ENCODE measurements at regions not wholly inside any gene's neighbourhood (a gene's known extent, or its start where the extent isn't known, plus 50 kb on each side); places are given as distances from the start of the nearest gene placed in this dataset.

DNA sequence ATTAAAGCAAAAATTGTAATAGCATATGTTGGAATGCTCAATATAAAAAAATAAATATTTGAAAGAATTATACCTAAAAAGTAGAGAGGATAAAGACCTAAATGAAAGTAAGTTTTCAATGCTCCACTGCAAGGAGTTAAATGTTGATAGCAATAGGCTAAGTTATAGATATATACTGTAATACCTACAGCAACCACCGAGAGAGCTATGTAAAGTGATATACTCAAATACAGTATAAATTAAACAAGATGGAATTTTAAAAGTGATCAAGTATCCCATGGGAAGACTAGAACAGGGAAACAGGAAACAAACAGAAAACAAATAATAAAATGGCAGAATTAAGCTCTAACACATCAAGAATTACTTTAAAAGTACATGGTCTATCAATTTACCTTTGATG, 73.9 kb downstream of the CASP3 start:
- Histone ChIP-seq H4K91ac (ENCODE audit: low read depth, low read length) (no peak overlapping the region), H2BK12ac (ENCODE audit: low read length) (no peak overlapping the region), H3K4ac (ENCODE audit: low read depth, low read length) (no peak overlapping the region), H3K14ac (ENCODE audit: low read length) (no peak overlapping the region), H3K36me3 (ENCODE audit: control insufficient read depth in 1 of 2, insufficient read depth in 2 of 2, low read length in 2 of 2) (no peaks in the 10 kb centered on the region), H3K4me2 (ENCODE audit: low read length) (no peak overlapping the region), H3K27me3 (ENCODE audit: insufficient read depth, low read length) (no peaks in the 10 kb centered on the region), H3K9me3 (ENCODE audit: insufficient read depth, low read depth, low read length) (no peaks in the 10 kb centered on the region), H2AK5ac (ENCODE audit: low read length) (no peak overlapping the region), H3K9ac (ENCODE audit: low read length) (no peak overlapping the region), H3K18ac (ENCODE audit: low read length) (no peak overlapping the region), H3K79me1 (ENCODE audit: low read length) (no peaks in the 10 kb centered on the region), H2BK5ac (ENCODE audit: low read depth, low read length, poor library complexity) (no peak overlapping the region), H3K79me2 (ENCODE audit: control insufficient read depth, insufficient read depth, low read length, poor library complexity) (no peaks in the 10 kb centered on the region), H3K4me3 (ENCODE audit: low read depth, low read length) (no peak overlapping the region), H4K12ac (ENCODE audit: low read depth, low read length) (no peak overlapping the region), H3K27ac (ENCODE audit: low read depth, low read length) (no peak overlapping the region), H2BK120ac (ENCODE audit: insufficient read depth, low read length, poor library complexity) (no peak overlapping the region), H4K8ac (ENCODE audit: low read depth, low read length) (no peak overlapping the region), H3K4me1 (ENCODE audit: control insufficient read depth in 1 of 2, insufficient read depth in 2 of 2, low read length in 2 of 2) (no peaks in the 10 kb centered on the region), H3K23ac (ENCODE audit: low read length) (no peak overlapping the region), H2AFZ (ENCODE audit: insufficient read depth, low read length, poor library complexity) (no peak overlapping the region)
- no peak for DNase-seq
- no CpG with 5 or more reads among the region's 1 CpG for WGBS (ENCODE audit: extremely low coverage, insufficient coverage, insufficient read length)

DNA sequence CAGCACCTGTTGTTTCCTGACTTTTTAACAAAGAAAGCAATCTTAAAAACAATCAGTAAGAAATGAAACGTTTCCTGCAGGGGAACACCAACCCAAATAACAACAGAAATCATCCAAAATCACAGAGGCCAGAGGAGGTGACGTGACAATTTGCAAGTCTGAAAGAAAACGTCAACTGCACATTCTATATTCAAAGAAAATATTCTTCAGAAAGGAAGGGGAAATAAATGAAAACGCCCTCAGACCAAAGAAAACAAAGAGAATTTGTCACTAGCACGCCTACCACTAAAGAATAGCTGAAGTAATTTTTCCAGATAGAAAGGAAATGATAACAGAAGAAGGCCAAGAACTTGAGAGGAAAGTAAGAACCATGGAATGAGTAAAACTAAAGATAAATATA, 74.4 kb downstream of the CASP3 start:
- DNase-seq = no peak
- no peak overlapping the region for H4K91ac ChIP-seq (ENCODE audit: low read depth, low read length)

DNA sequence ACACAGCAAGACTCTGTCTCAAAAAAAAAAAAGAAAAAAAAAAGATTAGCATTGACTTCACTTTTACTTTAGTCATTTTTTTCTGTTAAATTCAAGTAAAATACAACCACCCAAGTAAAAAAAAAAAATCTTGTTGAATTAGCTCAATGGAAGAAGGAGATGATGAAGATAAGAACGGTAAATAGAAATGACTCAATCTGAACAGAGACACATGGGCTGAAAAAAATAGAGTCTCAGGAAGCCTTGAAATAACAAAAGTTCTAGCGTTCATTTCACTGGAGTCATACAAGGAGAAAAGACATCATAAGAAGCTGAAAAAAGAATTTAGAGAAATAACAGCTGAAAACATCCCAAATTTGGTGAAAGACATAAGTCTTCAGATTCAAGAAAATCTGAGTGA, 75.5 kb downstream of the CASP3 start:
- Histone ChIP-seq H3K79me2 (ENCODE audit: control insufficient read depth, insufficient read depth, low read length, poor library complexity) (no peaks in the 10 kb centered on the region), H3K79me1 (ENCODE audit: low read length) (no peaks in the 10 kb centered on the region), H3K4me3 (ENCODE audit: low read depth, low read length) (no peak overlapping the region), H3K4me2 (ENCODE audit: low read length) (no peak overlapping the region), H3K14ac (ENCODE audit: low read length) (no peak overlapping the region), H3K9ac (ENCODE audit: low read length) (no peak overlapping the region), H2BK120ac (ENCODE audit: insufficient read depth, low read length, poor library complexity) (no peak overlapping the region), H2AFZ (ENCODE audit: insufficient read depth, low read length, poor library complexity) (no peak overlapping the region), H3K4me1 (ENCODE audit: control insufficient read depth in 1 of 2, insufficient read depth in 2 of 2, low read length in 2 of 2) (no peaks in the 10 kb centered on the region), H4K8ac (ENCODE audit: low read depth, low read length) (no peak overlapping the region), H3K27ac (ENCODE audit: low read depth, low read length) (no peak overlapping the region), H3K23ac (ENCODE audit: low read length) (no peak overlapping the region), H2AK5ac (ENCODE audit: low read length) (no peak overlapping the region), H2BK5ac (ENCODE audit: low read depth, low read length, poor library complexity) (no peak overlapping the region), H4K91ac (ENCODE audit: low read depth, low read length) (no peak overlapping the region), H4K12ac (ENCODE audit: low read depth, low read length) (no peak overlapping the region), H3K18ac (ENCODE audit: low read length) (no peak overlapping the region), H3K4ac (ENCODE audit: low read depth, low read length) (no peak overlapping the region), H3K36me3 (ENCODE audit: control insufficient read depth in 1 of 2, insufficient read depth in 2 of 2, low read length in 2 of 2) (no peaks in the 10 kb centered on the region), H3K9me3 (ENCODE audit: insufficient read depth, low read depth, low read length) (no peaks in the 10 kb centered on the region), H2BK12ac (ENCODE audit: low read length) (no peak overlapping the region), H3K27me3 (ENCODE audit: insufficient read depth, low read length) (no peaks in the 10 kb centered on the region)
- WGBS (ENCODE audit: extremely low coverage, insufficient coverage, insufficient read length) = no CpG with 5 or more reads among the region's 2 CpGs
- DNase-seq = no peak

More for the DNA sequence above, 74.4 kb downstream of the CASP3 start:
- Histone ChIP-seq H2AFZ (ENCODE audit: insufficient read depth, low read length, poor library complexity) (no peak overlapping the region), H2BK5ac (ENCODE audit: low read depth, low read length, poor library complexity) (no peak overlapping the region), H2AK5ac (ENCODE audit: low read length) (no peak overlapping the region), H3K27me3 (ENCODE audit: insufficient read depth, low read length) (no peaks in the 10 kb centered on the region), H2BK12ac (ENCODE audit: low read length) (no peak overlapping the region), H4K12ac (ENCODE audit: low read depth, low read length) (no peak overlapping the region), H3K4me3 (ENCODE audit: low read depth, low read length) (no peak overlapping the region), H3K79me2 (ENCODE audit: control insufficient read depth, insufficient read depth, low read length, poor library complexity) (no peaks in the 10 kb centered on the region), H3K14ac (ENCODE audit: low read length) (no peak overlapping the region), H3K4me2 (ENCODE audit: low read length) (no peak overlapping the region), H2BK120ac (ENCODE audit: insufficient read depth, low read length, poor library complexity) (no peak overlapping the region), H3K23ac (ENCODE audit: low read length) (no peak overlapping the region), H3K27ac (ENCODE audit: low read depth, low read length) (no peak overlapping the region), H3K9ac (ENCODE audit: low read length) (no peak overlapping the region), H3K4ac (ENCODE audit: low read depth, low read length) (no peak overlapping the region), H3K36me3 (ENCODE audit: control insufficient read depth in 1 of 2, insufficient read depth in 2 of 2, low read length in 2 of 2) (no peaks in the 10 kb centered on the region), H3K79me1 (ENCODE audit: low read length) (no peaks in the 10 kb centered on the region), H3K4me1 (ENCODE audit: control insufficient read depth in 1 of 2, insufficient read depth in 2 of 2, low read length in 2 of 2) (no peaks in the 10 kb centered on the region), H3K9me3 (ENCODE audit: insufficient read depth, low read depth, low read length) (no peaks in the 10 kb centered on the region), H4K8ac (ENCODE audit: low read depth, low read length) (no peak overlapping the region), H3K18ac (ENCODE audit: low read length) (no peak overlapping the region)
- no CpG with 5 or more reads among the region's 5 CpGs for WGBS (ENCODE audit: extremely low coverage, insufficient coverage, insufficient read length)

DNA sequence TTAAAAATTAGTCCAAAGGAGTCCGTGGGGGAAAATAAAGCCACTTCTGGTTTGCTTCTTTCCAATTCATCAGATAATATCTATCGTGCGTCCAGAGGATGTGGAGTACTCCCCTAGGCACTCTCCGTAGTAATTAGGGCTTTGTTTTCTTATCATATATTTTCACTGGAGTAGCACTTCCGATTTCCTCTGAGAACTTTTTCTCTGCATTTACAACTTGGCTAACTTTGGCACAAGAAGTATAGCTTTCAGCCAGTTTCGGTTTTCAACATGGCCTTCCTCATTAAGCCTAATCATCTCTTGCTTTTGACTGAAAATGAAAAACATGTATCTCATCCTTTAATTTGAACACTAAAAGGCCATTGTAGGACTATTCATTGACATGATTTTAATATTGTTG, 80.5 kb downstream of the CASP3 start:
- Histone ChIP-seq H3K9me3 (ENCODE audit: insufficient read depth, low read depth, low read length) (no peaks in the 10 kb centered on the region), H3K79me1 (ENCODE audit: low read length) (no peaks in the 10 kb centered on the region), H3K9ac (ENCODE audit: low read length) (no peak overlapping the region), H3K18ac (ENCODE audit: low read length) (no peak overlapping the region), H2AK5ac (ENCODE audit: low read length) (no peak overlapping the region), H3K4me2 (ENCODE audit: low read length) (no peak overlapping the region), H2AFZ (ENCODE audit: insufficient read depth, low read length, poor library complexity) (no peak overlapping the region), H3K27ac (ENCODE audit: low read depth, low read length) (no peak overlapping the region), H4K8ac (ENCODE audit: low read depth, low read length) (no peak overlapping the region), H3K23ac (ENCODE audit: low read length) (no peak overlapping the region), H3K79me2 (ENCODE audit: control insufficient read depth, insufficient read depth, low read length, poor library complexity) (no peaks in the 10 kb centered on the region), H3K36me3 (ENCODE audit: control insufficient read depth in 1 of 2, insufficient read depth in 2 of 2, low read length in 2 of 2) (no peaks in the 10 kb centered on the region), H2BK12ac (ENCODE audit: low read length) (no peak overlapping the region), H3K4me1 (ENCODE audit: control insufficient read depth in 1 of 2, insufficient read depth in 2 of 2, low read length in 2 of 2) (no peaks in the 10 kb centered on the region), H3K4me3 (ENCODE audit: low read depth, low read length) (no peak overlapping the region), H2BK120ac (ENCODE audit: insufficient read depth, low read length, poor library complexity) (no peak overlapping the region), H3K14ac (ENCODE audit: low read length) (no peak overlapping the region), H4K12ac (ENCODE audit: low read depth, low read length) (no peak overlapping the region), H2BK5ac (ENCODE audit: low read depth, low read length, poor library complexity) (no peak overlapping the region), H3K27me3 (ENCODE audit: insufficient read depth, low read length) (no peaks in the 10 kb centered on the region), H4K91ac (ENCODE audit: low read depth, low read length) (no peak overlapping the region), H3K4ac (ENCODE audit: low read depth, low read length) (no peak overlapping the region)
- DNase-seq = no peak
- WGBS (ENCODE audit: extremely low coverage, insufficient coverage, insufficient read length) = no CpG with 5 or more reads among the region's 6 CpGs
